Neural progenitor cell (in vitro differentiated cells): ENCODE measurements at regions not wholly inside any gene's neighbourhood (a gene's known extent, or its start where the extent isn't known, plus 50 kb on each side); places are given as distances from the start of the nearest gene placed in this dataset.
"Not testable (repeated sequence)": the region's sequence is repeated elsewhere in the genome, so short reads cannot be mapped to it uniquely, and the experiment has no call there.

Experiments used
- CTCF ChIP-seq: fragments of 200-600 bp; sonication (generic); IDR thresholded peaks from 2 replicates; pipeline ENCODE4 v1.5.1; 2017; ENCODE audit warnings: antibody characterized with exemption, mild to moderate bottlenecking
- EZH2 ChIP-seq: fragments of 200-600 bp; sonication (generic); IDR thresholded peaks from 2 replicates; pipeline ENCODE4 v1.6.1; 2017; ENCODE audit warnings: antibody characterized with exemption, mild to moderate bottlenecking, moderate library complexity
- EZH2phosphoT487 ChIP-seq: fragments of 200-600 bp; sonication (generic); IDR thresholded peaks from 2 replicates; pipeline ENCODE4 v1.6.1; 2017; ENCODE audit warnings: antibody characterized with exemption

- TF ChIP-seq CTCF, EZH2, EZH2phosphoT487: not testable (repeated sequence)
These were observed 124.6 kb downstream of the LRRC37A3 start for GRCh38 chr17:64794548-64795274.
